BE2C (cell line): ENCODE measurements at regions not wholly inside any gene's neighbourhood (a gene's known extent, or its start where the extent isn't known, plus 50 kb on each side); places are given as distances from the start of the nearest gene placed in this dataset.
"Not testable (repeated sequence)": the region's sequence is repeated elsewhere in the genome, so short reads cannot be mapped to it uniquely, and the experiment has no call there.

ENCODE experiments used
- DNase-seq: peaks from one replicate; pipeline ENCODE4 v3.0.0-alpha.2; 2020
- H3K27me3 ChIP-seq: fragments of 250-450 bp; sonication (Bioruptor Pico); 2 replicates; pipeline ENCODE4 v1.5.1; 2020; ENCODE audit warnings: mild to moderate bottlenecking
- H3K36me3 ChIP-seq: fragments of 250-450 bp; sonication (Bioruptor Pico); 2 replicates; pipeline ENCODE4 v1.5.1; 2020; ENCODE audit warnings: mild to moderate bottlenecking
- H3K4me1 ChIP-seq: fragments of 250-450 bp; sonication (Bioruptor Pico); 2 replicates; pipeline ENCODE4 v1.5.1; 2020
- H3K4me3 ChIP-seq: 2 replicates; pipeline ENCODE4 v1.5.1; 2011; ENCODE audit warnings: low read depth, low read length
- H3K9me3 ChIP-seq: fragments of 250-450 bp; sonication (Bioruptor Pico); 2 replicates; pipeline ENCODE4 v1.5.1; 2020
- CTCF ChIP-seq: IDR thresholded peaks from 2 replicates; pipeline ENCODE4 v1.5.1; 2012; ENCODE audit warnings: mild to moderate bottlenecking, low read depth, low read length

DNA sequence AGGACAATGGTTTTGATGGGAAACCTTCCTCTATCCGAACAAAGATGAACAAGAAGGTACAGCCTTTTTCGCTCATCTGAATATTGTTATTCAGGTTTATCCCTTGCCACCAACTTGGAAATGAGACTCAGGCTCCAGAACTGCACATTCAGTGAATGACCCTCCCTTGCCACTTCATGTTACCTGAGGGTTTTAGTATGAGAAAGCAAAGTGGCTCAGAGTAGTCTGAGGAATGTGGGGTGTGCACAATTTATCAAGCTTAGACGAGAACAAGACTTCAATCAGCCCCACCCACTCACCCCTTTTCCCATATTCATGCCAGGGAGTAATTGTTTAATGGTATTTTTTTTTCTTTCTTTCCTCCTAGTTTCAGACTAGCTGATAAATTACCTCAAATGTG lies 265.3 kb upstream of the POU1F1 start:
- Histone ChIP-seq H3K4me3 (no peak overlapping the region), H3K36me3 (no peaks in the 10 kb centered on the region), H3K9me3 (no peaks in the 10 kb centered on the region), H3K4me1 (no peaks in the 10 kb centered on the region), H3K27me3 (no peaks in the 10 kb centered on the region)
- no peak for TF ChIP-seq CTCF
- no peak for DNase-seq

DNA sequence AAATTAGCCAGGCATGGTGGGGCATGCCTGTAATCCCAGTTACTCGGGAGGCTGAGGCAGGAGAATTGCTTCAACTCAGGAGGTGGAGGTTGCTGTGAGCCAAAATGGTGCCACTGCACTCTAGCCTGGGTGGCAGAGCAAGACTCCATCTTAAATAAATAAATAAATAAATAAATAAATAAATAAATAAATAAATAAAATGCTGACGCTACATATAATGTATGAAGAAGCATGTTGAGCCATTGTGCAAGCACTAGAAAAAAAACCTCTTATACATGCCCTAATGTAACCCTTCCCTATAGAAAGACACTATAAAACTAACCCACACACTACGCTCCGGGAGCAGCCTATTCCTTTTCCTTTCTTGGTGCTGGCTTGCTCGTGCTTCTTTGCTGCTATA lies 262.3 kb upstream of the POU1F1 start:
- H3K4me1 ChIP-seq: not testable (repeated sequence)

DNA sequence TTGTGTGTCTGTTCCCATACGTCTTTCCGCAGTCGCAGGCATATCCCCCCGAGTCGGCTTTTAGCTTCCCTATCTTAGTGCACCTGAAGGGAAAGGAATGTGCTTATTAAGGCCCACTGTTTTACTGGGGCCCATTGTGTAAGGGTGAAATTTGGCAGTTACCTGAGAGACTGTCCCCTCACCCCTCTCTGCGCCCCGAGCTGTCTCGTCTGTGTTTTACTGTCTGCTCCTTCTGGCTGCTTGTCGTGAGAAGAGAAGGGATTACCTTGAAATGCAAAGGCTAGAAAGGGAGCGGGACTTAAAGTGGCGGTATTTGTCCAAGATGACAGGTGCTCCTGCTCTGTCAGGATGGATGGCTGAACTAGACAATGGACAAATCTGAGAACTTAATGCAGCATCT lies 233.0 kb upstream of the POU1F1 start:
- no peaks in the 10 kb centered on the region for H3K36me3 ChIP-seq
- H3K9me3 ChIP-seq: no peaks in the 10 kb centered on the region
- no peak overlapping the region for H3K4me3 ChIP-seq
- no peak for DNase-seq
- H3K4me1 ChIP-seq: no peaks in the 10 kb centered on the region
- H3K27me3 ChIP-seq: no peaks in the 10 kb centered on the region
- no peak for TF ChIP-seq CTCF

More for the DNA sequence above, 262.3 kb upstream of the POU1F1 start:
- not testable (repeated sequence) for H3K36me3 ChIP-seq, H3K9me3 ChIP-seq, DNase-seq, H3K4me3 ChIP-seq, H3K27me3 ChIP-seq

DNA sequence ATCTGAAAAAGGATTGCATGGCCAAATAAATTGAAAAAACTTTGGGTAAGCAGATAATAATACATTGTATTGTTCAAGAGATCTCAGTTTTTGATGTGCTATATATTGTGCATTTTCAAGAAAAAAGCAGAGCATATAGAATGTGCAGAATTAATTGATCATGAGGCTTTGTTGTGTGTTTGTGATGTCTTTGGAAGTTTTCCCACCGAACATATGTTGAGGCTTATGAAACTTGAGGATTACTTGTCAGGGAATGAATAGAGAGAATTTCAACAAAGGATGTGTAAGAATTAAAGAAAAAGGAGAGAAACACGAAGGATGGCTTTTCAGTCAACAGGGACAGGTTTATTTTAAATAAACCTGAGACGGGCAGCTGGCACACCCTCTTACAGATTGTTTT lies 232.5 kb upstream of the POU1F1 start:
- no peak for DNase-seq
- no peaks in the 10 kb centered on the region for H3K4me1 ChIP-seq

GRCh38 chr3:87507753-87508152 lies 231.4 kb upstream of the POU1F1 start:
- no peaks in the 10 kb centered on the region for H3K4me1 ChIP-seq

More for the DNA sequence above, 232.5 kb upstream of the POU1F1 start:
- no peak for TF ChIP-seq CTCF
- Histone ChIP-seq H3K4me3 (no peak overlapping the region), H3K27me3 (no peaks in the 10 kb centered on the region), H3K36me3 (no peaks in the 10 kb centered on the region), H3K9me3 (no peaks in the 10 kb centered on the region)

GRCh38 chr3:87503900-87504498 lies 227.6 kb upstream of the POU1F1 start:
- H3K4me3 ChIP-seq: no peak overlapping the region
- TF ChIP-seq CTCF: peak; percentile 72
- H3K27me3 ChIP-seq: no peaks in the 10 kb centered on the region
- no peaks in the 10 kb centered on the region for H3K4me1 ChIP-seq
- no peaks in the 10 kb centered on the region for H3K36me3 ChIP-seq
- DNase-seq: peak; percentile 26
- H3K9me3 ChIP-seq: no peaks in the 10 kb centered on the region

More at GRCh38 chr3:87507753-87508152, 231.4 kb upstream of the POU1F1 start:
- Histone ChIP-seq H3K27me3 (no peaks in the 10 kb centered on the region), H3K4me3 (no peak overlapping the region), H3K9me3 (no peaks in the 10 kb centered on the region), H3K36me3 (no peaks in the 10 kb centered on the region)
- no peak for TF ChIP-seq CTCF
- no peak for DNase-seq

DNA sequence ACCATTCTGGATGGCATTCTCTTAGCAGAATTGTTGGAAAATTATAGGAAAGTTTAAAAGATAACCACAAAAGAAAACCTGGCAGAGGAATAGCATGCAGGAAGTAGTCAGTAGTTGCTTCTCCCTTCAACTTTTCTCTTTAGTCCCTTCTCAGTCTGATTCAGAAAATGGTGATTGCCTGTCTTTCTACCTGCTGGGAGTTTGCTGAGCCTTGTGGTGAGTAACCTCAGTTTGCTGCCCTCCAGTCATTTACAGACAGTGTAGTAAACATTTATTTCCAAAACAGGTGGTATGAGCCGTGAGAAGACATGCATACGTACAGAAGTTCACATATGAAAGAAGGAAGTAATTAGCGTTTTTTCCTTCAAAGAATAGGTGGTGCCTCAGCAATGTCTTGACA lies 224.7 kb upstream of the POU1F1 start:
- DNase-seq: no peak
- no peaks in the 10 kb centered on the region for H3K4me1 ChIP-seq
- no peaks in the 10 kb centered on the region for H3K27me3 ChIP-seq
- TF ChIP-seq CTCF: no peak
- H3K9me3 ChIP-seq: no peaks in the 10 kb centered on the region
- H3K36me3 ChIP-seq: no peaks in the 10 kb centered on the region
- H3K4me3 ChIP-seq: no peak overlapping the region
